C1 segment of cervical spinal cord (tissue), 14 donors: ENCODE measurements at regions not wholly inside any gene's neighbourhood (a gene's known extent, or its start where the extent isn't known, plus 50 kb on each side); places are given as distances from the start of the nearest gene placed in this dataset.

Experiments
- DNase-seq, 14 donors: peaks; one replicate each; lab custom pipeline; 2025; lab: John Stamatoyannopoulos, UW

GRCh38 chr6:9409126-9409525, 973.8 kb upstream of the SLC35B3 start:
- DNase-seq = no peak

- DNase-seq = no peak
These were observed 973.2 kb upstream of the SLC35B3 start for GRCh38 chr6:9408402-9409117.

GRCh38 chr6:9405825-9406224, 970.5 kb upstream of the SLC35B3 start:
- DNase-seq = no peak

GRCh38 chr6:9405369-9405768, 970.0 kb upstream of the SLC35B3 start:
- no peak for DNase-seq

GRCh38 chr6:9404351-9405146, 969.2 kb upstream of the SLC35B3 start:
- no peak for DNase-seq

GRCh38 chr6:9403736-9404135, 968.4 kb upstream of the SLC35B3 start:
- no peak for DNase-seq

GRCh38 chr6:9401960-9402359, 966.6 kb upstream of the SLC35B3 start:
- no peak for DNase-seq

- no peak for DNase-seq
These were observed 964.6 kb upstream of the SLC35B3 start for GRCh38 chr6:9399916-9400315.

- peak in 2 of 14 donors; percentile 6 to 11 for DNase-seq
These were observed 963.5 kb upstream of the SLC35B3 start for GRCh38 chr6:9398767-9399373.

- no peak for DNase-seq
These were observed 962.9 kb upstream of the SLC35B3 start for GRCh38 chr6:9398071-9398766.

GRCh38 chr6:9388596-9388995, 953.3 kb upstream of the SLC35B3 start:
- no peak for DNase-seq

- no peak for DNase-seq
These were observed 945.2 kb upstream of the SLC35B3 start for GRCh38 chr6:9380568-9380967.

GRCh38 chr6:9373308-9373707, 938.0 kb upstream of the SLC35B3 start:
- no peak for DNase-seq

- DNase-seq = no peak
These were observed 935.1 kb upstream of the SLC35B3 start for GRCh38 chr6:9370480-9370879.

GRCh38 chr6:9365378-9365777, 930.0 kb upstream of the SLC35B3 start:
- no peak for DNase-seq

GRCh38 chr6:9361749-9362148, 926.4 kb upstream of the SLC35B3 start:
- no peak for DNase-seq

- DNase-seq = no peak
These were observed 925.5 kb upstream of the SLC35B3 start for GRCh38 chr6:9360881-9361280.

GRCh38 chr6:9347608-9348007, 912.3 kb upstream of the SLC35B3 start:
- no peak for DNase-seq

GRCh38 chr6:9346923-9347322, 911.6 kb upstream of the SLC35B3 start:
- no peak for DNase-seq

GRCh38 chr6:9335431-9335830, 900.1 kb upstream of the SLC35B3 start:
- DNase-seq = no peak

GRCh38 chr6:9334979-9335378, 899.6 kb upstream of the SLC35B3 start:
- DNase-seq = no peak

GRCh38 chr6:9332241-9332780, 897.0 kb upstream of the SLC35B3 start:
- no peak for DNase-seq
